C4-2B (cell line): ENCODE measurements at regions not wholly inside any gene's neighbourhood (a gene's known extent, or its start where the extent isn't known, plus 50 kb on each side); places are given as distances from the start of the nearest gene placed in this dataset.

ENCODE experiments used
- ZFX ChIP-seq: fragments of 450-650 bp; IDR thresholded peaks from 2 replicates; pipeline ENCODE4 v1.6.1; 2017
- TF ChIP-seq, protein P1 (sequence below): fragments of 450-650 bp; conservative IDR thresholded peaks from 2 replicates; pipeline ENCODE4 v1.5.1; 2017; ENCODE audit warnings: mild to moderate bottlenecking

DNA sequence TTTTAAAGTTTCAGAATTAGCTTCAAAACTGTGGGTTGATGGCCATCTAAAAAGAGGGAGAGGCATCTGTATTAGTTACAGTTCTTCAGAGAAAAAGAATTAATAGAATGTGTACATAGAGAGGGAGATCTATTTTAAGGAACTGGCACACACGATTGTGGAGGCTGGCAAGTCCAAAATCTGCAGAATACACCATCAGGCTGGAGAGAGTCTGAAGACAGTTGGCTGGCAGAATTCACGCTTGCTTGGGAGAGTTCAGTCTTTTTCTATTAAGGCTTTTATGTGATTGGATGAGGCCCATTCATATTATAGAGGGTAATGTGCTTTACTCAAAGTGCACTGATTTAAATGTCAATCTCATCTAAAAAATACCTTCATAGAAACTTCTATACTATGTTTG is 135.1 kb upstream of the SORCS1 start:
- TF ChIP-seq, protein P1, sequence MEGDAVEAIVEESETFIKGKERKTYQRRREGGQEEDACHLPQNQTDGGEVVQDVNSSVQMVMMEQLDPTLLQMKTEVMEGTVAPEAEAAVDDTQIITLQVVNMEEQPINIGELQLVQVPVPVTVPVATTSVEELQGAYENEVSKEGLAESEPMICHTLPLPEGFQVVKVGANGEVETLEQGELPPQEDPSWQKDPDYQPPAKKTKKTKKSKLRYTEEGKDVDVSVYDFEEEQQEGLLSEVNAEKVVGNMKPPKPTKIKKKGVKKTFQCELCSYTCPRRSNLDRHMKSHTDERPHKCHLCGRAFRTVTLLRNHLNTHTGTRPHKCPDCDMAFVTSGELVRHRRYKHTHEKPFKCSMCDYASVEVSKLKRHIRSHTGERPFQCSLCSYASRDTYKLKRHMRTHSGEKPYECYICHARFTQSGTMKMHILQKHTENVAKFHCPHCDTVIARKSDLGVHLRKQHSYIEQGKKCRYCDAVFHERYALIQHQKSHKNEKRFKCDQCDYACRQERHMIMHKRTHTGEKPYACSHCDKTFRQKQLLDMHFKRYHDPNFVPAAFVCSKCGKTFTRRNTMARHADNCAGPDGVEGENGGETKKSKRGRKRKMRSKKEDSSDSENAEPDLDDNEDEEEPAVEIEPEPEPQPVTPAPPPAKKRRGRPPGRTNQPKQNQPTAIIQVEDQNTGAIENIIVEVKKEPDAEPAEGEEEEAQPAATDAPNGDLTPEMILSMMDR, result no peak
- TF ChIP-seq ZFX, result no peak
